GM21528 (cell line): ENCODE measurements at regions not wholly inside any gene's neighbourhood (a gene's known extent, or its start where the extent isn't known, plus 50 kb on each side); places are given as distances from the start of the nearest gene placed in this dataset.
"Not testable (repeated sequence)": the region's sequence is repeated elsewhere in the genome, so short reads cannot be mapped to it uniquely, and the experiment has no call there.

Experiments
- ATAC-seq: cut with Tn5 transposase; IDR thresholded peaks from one replicate; pipeline ENCODE4 v1.9.1; 2021; ENCODE audit warnings: mild to moderate bottlenecking, moderate library complexity; ENCODE audit not compliant: unreplicated experiment, low FRiP score

GRCh38 chr14:55843718-55844403 lies 263.9 kb downstream of the KTN1 start:
- no peak for ATAC-seq

GRCh38 chr14:55845963-55846825 lies 266.2 kb downstream of the KTN1 start:
- ATAC-seq, result no peak

- no peak for ATAC-seq
Measured at GRCh38 chr14:55846826-55847446, 266.9 kb downstream of the KTN1 start.

GRCh38 chr14:55847766-55848165 lies 267.8 kb downstream of the KTN1 start:
- ATAC-seq, result no peak

GRCh38 chr14:55848964-55849363 lies 269.0 kb downstream of the KTN1 start:
- no peak for ATAC-seq

- ATAC-seq, result no peak
Measured at GRCh38 chr14:55849833-55850232, 268.4 kb upstream of the PELI2 start.

- ATAC-seq, result no peak
Measured at GRCh38 chr14:55850825-55851241, 267.4 kb upstream of the PELI2 start.

GRCh38 chr14:55851301-55851700 lies 266.9 kb upstream of the PELI2 start:
- no peak for ATAC-seq

GRCh38 chr14:55851961-55852360 lies 266.2 kb upstream of the PELI2 start:
- no peak for ATAC-seq

- no peak for ATAC-seq
Measured at GRCh38 chr14:55855751-55856150, 262.5 kb upstream of the PELI2 start.

- no peak for ATAC-seq
Measured at GRCh38 chr14:55858604-55859003, 259.6 kb upstream of the PELI2 start.

- ATAC-seq, result not testable (repeated sequence)
Measured at GRCh38 chr14:55861561-55861960, 256.6 kb upstream of the PELI2 start.

- ATAC-seq, result no peak
Measured at GRCh38 chr14:55864890-55865655, 253.1 kb upstream of the PELI2 start.

- no peak for ATAC-seq
Measured at GRCh38 chr14:55867311-55867710, 250.9 kb upstream of the PELI2 start.

GRCh38 chr14:55867719-55868118 lies 250.5 kb upstream of the PELI2 start:
- ATAC-seq, result no peak

- ATAC-seq, result no peak
Measured at GRCh38 chr14:55869397-55870049, 248.7 kb upstream of the PELI2 start.

- no peak for ATAC-seq
Measured at GRCh38 chr14:55873169-55873568, 245.0 kb upstream of the PELI2 start.

GRCh38 chr14:55874785-55875184 lies 243.4 kb upstream of the PELI2 start:
- ATAC-seq, result no peak

- ATAC-seq, result no peak
Measured at GRCh38 chr14:55877942-55878341, 240.3 kb upstream of the PELI2 start.

GRCh38 chr14:55881577-55882241 lies 236.5 kb upstream of the PELI2 start:
- ATAC-seq, result no peak
